ENCODE measurements at regions not wholly inside any gene's neighbourhood (a gene's known extent, or its start where the extent isn't known, plus 50 kb on each side); places are given as distances from the start of the nearest gene placed in this dataset.

- FAIRE-seq: no peak
These were observed 507.3 kb upstream of the CDH8 start for GRCh38 chr16:62543516-62543915.

GRCh38 chr16:62539657-62540056, 503.4 kb upstream of the CDH8 start:
- Histone ChIP-seq H3K27me3 (ENCODE audit: control insufficient read depth, insufficient read depth, low read length) (no peaks in the 10 kb centered on the region), H3K36me3 (ENCODE audit: control insufficient read depth, insufficient read depth, low read length) (no peaks in the 10 kb centered on the region), H3K4me3 (ENCODE audit: low read depth, low read length) (no peak overlapping the region)
- FAIRE-seq (no peak), DNase-seq (ENCODE audit: low read depth) (no peak)
- TF ChIP-seq, protein P1, sequence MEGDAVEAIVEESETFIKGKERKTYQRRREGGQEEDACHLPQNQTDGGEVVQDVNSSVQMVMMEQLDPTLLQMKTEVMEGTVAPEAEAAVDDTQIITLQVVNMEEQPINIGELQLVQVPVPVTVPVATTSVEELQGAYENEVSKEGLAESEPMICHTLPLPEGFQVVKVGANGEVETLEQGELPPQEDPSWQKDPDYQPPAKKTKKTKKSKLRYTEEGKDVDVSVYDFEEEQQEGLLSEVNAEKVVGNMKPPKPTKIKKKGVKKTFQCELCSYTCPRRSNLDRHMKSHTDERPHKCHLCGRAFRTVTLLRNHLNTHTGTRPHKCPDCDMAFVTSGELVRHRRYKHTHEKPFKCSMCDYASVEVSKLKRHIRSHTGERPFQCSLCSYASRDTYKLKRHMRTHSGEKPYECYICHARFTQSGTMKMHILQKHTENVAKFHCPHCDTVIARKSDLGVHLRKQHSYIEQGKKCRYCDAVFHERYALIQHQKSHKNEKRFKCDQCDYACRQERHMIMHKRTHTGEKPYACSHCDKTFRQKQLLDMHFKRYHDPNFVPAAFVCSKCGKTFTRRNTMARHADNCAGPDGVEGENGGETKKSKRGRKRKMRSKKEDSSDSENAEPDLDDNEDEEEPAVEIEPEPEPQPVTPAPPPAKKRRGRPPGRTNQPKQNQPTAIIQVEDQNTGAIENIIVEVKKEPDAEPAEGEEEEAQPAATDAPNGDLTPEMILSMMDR (IDR thresholded peaks at IDR 0.05; ENCODE audit: insufficient read depth, low read length, severe bottlenecking): no peak

More at GRCh38 chr16:62543516-62543915, 507.3 kb upstream of the CDH8 start:
- TF ChIP-seq, protein P1 (IDR thresholded peaks at IDR 0.05; ENCODE audit: insufficient read depth, low read length, severe bottlenecking): no peak
- Histone ChIP-seq H3K27me3 (ENCODE audit: control insufficient read depth, insufficient read depth, low read length) (no peaks in the 10 kb centered on the region), H3K36me3 (ENCODE audit: control insufficient read depth, insufficient read depth, low read length) (no peaks in the 10 kb centered on the region), H3K4me3 (ENCODE audit: low read depth, low read length) (no peak overlapping the region)
- DNase-seq (ENCODE audit: low read depth): no peak

GRCh38 chr16:62530426-62530825, 494.2 kb upstream of the CDH8 start:
- DNase-seq (ENCODE audit: low read depth): no peak
- no peak for FAIRE-seq
- no peaks in the 10 kb centered on the region for H3K27me3 ChIP-seq (ENCODE audit: control insufficient read depth, insufficient read depth, low read length)
- no peaks in the 10 kb centered on the region for H3K36me3 ChIP-seq (ENCODE audit: control insufficient read depth, insufficient read depth, low read length)
- H3K4me3 ChIP-seq (ENCODE audit: low read depth, low read length): no peak overlapping the region
- TF ChIP-seq, protein P1 (IDR thresholded peaks at IDR 0.05; ENCODE audit: insufficient read depth, low read length, severe bottlenecking): no peak

DNA sequence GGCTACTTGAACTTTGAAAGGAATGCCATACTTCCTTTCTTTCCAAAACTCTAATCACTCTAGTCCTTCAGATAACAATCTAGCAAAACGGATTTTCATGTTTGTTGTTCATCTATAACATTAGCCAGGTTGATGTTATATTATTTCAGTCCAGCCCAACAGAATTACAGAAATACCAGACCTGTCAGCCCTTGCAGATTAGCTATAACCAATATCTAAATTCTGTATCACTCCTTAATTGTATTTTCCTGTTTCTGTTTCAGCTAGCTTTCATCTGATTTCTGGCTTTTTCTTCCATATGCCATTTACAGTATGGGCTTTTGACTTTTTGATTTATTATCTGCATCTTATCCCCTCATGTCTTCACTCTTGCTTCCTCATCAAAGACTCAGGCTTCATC, 479.8 kb upstream of the CDH8 start:
- Histone ChIP-seq H3K36me3 (ENCODE audit: control insufficient read depth, insufficient read depth, low read length) (no peaks in the 10 kb centered on the region), H3K27me3 (ENCODE audit: control insufficient read depth, insufficient read depth, low read length) (no peaks in the 10 kb centered on the region), H3K4me3 (ENCODE audit: low read depth, low read length) (no peak overlapping the region)
- DNase-seq (ENCODE audit: low read depth): no peak
- TF ChIP-seq, protein P1 (IDR thresholded peaks at IDR 0.05; ENCODE audit: insufficient read depth, low read length, severe bottlenecking): no peak
- FAIRE-seq: no peak

- FAIRE-seq: no peak
- no peak overlapping the region for H3K4me3 ChIP-seq (ENCODE audit: low read depth, low read length)
- DNase-seq (ENCODE audit: low read depth): peak; percentile 1
- H3K27me3 ChIP-seq (ENCODE audit: control insufficient read depth, insufficient read depth, low read length): no peaks in the 10 kb centered on the region
- TF ChIP-seq, protein P1 (IDR thresholded peaks at IDR 0.05; ENCODE audit: insufficient read depth, low read length, severe bottlenecking): no peak
- H3K36me3 ChIP-seq (ENCODE audit: control insufficient read depth, insufficient read depth, low read length): no peaks in the 10 kb centered on the region
These were observed 466.8 kb upstream of the CDH8 start for GRCh38 chr16:62503073-62503472.

DNA sequence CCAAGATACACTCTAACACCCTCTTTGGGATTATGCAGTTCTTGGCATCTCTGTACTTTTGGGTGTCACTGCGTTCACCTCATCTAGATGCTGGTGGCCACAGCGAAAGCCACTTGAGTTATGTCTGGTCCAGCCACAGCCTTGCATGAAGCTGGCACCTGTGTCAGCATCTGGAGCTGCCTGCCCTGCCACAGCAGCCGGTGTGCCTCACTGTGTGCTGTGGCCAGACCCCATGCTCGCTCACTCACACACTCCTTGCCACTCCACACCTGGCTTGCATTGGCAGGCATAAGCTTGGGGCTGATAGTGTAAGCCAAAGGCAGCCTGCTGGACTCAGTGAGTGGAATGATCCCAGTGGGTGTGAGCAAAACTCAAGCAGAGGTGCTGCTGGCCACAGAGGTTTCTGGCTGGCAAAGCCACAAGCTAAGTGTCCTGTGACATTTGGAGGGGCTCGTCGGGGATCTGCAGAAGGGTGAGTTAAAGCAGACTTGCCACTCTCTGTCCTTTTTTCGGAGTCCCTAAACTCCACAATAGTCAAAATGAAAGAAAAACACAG, 442.7 kb upstream of the CDH8 start:
- Histone ChIP-seq H3K36me3 (ENCODE audit: control insufficient read depth, insufficient read depth, low read length) (no peaks in the 10 kb centered on the region), H3K4me3 (ENCODE audit: low read depth, low read length) (no peak overlapping the region), H3K27me3 (ENCODE audit: control insufficient read depth, insufficient read depth, low read length) (no peaks in the 10 kb centered on the region)
- TF ChIP-seq, protein P1 (IDR thresholded peaks at IDR 0.05; ENCODE audit: insufficient read depth, low read length, severe bottlenecking): no peak
- FAIRE-seq: no peak
- no peak for DNase-seq (ENCODE audit: low read depth)

All from bronchial epithelial cell (primary cell).